GM21423 (cell line): ENCODE measurements at regions not wholly inside any gene's neighbourhood (a gene's known extent, or its start where the extent isn't known, plus 50 kb on each side); places are given as distances from the start of the nearest gene placed in this dataset.

Source experiments
- ATAC-seq: cut with Tn5 transposase; IDR thresholded peaks from one replicate; pipeline ENCODE4 v1.9.1; 2021; ENCODE audit warnings: mild to moderate bottlenecking, moderate library complexity; ENCODE audit not compliant: unreplicated experiment

DNA sequence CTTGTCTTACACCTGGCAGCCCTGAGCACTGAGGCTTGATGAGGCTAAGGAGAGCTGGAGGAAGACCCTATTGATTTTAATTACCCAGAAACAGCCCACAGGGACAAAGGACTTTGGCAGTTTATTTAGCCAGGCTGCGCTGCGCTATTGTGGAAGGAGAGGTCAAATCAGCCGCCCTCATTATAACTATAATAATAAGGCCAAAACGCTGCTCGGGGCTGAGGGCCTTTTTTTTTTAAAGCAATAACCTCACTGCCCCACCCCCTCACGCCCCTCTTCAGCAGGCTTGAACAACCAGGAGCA, 60.6 kb upstream of the NKX1-1 start:
- ATAC-seq: no peak

- no peak for ATAC-seq
Measured at GRCh38 chr4:1466034-1466862, 60.0 kb upstream of the NKX1-1 start.

DNA sequence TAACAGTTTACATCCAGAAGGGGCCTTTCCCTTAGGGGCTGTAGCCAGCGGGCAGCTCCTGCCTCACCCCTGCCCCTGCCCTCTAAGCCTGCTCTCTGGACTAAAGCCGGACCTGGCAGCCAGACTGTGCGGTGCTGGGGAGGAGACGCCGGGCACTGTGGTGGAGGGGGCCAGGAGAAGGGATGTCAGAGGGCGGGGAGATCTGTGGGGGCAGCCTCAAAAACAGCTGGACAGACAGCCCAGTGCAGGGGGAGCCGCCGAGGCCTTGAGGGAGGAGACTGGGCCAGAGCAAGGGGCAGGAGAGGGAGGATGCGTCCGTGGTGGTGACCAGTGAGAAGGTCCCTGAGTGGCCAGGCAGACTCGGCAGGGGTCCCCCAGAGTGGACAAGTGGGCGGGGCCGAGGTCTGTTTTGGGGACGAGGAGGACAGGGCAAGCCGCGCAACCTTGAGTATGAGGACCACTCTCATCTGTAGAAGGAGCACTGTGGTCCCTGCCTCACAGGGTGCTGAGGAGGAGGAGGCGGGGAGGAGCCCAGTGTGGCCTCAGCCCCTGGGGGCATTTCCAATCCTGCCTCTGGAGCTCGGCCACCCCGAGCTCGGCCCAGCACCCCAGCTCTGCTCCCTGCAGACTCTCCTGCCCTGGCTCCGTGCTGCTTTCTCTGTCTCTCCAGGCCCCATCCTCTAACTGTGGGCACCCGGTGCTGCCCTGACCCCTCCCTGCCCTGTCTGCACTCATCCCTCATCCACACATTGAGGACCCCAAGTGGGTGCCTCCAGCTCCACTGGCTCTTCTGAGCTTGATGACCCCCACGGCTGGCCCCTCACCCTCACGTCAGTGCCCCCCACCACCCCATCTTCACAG, 59.2 kb upstream of the NKX1-1 start:
- ATAC-seq: no peak

DNA sequence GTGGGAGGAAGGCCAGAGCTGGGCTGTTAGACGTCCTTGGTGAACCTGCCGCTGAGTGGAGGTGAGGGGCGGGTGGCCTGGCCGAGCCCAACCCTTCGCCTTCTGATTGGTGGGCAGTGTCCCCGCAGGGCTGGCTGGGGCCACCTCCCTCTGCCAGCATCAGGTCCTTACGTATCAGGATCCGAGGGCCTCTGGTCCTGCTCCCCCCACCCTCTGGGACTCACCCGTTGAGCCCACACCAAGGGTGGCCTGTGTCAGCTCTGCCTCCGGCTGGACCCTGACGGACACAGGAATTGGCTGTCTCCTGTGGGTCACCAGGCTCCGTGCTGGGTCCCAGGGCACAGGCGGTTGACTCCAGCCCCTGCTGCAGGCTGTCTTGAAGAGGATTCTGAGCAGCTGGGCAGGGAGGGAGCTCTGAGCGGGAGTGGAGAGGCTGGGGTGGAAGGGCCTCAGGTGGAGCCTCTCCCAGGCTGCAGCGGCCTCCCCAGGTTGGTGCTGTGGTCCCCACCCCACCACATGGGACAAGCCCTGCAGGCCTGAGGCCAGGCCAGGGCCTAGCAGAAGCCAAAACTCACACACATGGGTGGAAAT, 58.4 kb upstream of the NKX1-1 start:
- ATAC-seq: no peak

- ATAC-seq: no peak
Measured at GRCh38 chr4:1463927-1464540, 57.8 kb upstream of the NKX1-1 start.

DNA sequence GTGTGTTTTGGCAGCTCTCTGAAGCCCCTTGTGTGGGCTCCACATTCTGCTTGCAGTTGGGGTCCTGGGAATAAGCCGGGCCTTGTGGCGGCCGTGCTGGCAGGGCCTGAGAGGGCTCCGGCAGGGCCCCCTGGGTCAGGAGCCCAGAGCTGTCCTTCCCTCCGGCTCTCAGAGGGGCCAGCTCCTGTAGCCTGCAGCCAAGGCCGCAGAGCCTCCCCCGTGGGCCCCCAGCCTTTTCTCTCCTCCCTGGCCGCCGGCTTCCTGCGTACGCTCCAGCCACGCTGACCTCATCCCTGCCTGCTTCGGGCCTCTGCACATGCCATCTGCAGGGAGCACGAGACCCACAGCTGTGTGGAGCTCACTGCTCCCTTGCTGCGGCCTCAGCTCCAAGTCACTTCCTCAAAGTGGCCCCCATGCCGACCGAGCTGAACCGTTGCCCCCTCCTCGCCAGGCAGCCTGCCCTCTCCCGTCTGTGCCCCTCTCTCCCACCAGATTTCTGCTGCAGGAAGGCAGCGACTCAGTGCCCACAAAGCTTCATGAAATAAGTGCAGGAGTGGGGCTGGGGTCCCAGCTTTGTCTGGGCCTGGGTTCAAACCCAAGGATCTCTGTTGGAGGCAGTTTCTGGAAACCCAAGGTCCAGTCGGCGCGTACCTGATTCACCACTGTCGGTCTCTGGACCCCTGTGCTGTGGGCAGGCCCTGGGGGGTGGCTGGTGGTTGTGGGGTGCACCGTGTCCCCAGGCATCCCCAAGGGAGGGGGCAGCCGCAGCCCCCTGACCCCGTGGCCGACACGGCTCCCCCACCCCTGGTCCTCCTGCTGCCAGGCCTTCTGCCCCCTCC, 57.1 kb upstream of the NKX1-1 start:
- no peak for ATAC-seq

GRCh38 chr4:1462768-1463075, 56.5 kb upstream of the NKX1-1 start:
- ATAC-seq: no peak

DNA sequence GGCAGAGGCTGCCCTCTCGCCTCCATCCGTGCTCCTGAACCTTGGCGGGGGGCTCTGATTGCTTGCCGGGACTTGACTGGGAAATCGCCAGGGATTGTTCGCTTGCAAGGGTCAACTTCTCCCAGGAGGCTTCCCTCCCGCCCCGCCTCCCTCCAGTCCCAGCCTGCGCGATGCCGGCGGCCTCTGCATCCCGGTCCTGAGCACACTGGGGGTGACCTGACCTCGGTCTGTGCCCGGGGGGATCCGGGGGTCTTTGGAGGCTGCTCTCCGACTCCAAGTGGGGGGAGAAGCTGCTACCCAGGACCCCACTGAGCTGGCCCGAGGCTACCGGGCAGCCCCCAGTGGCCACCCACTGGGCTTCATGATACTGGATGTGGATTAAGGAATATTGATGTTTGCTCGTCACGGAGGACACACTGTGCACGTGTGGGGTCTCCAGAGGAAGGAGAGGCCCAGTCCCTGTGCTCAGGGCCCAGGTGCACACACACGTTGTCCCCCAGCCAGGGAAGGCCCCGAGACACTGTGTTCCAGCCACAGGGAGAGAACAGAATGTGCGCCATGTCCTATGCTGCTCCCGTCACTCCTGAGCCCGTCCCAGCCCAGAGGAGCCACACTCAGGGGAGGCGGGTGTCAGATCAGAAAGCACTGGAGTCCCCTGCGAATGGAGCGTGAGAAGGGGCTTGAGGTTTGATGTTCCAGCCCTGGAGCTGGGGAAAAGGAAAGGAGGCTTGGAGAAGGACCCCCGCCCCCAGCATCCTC, 55.9 kb upstream of the NKX1-1 start:
- no peak for ATAC-seq

DNA sequence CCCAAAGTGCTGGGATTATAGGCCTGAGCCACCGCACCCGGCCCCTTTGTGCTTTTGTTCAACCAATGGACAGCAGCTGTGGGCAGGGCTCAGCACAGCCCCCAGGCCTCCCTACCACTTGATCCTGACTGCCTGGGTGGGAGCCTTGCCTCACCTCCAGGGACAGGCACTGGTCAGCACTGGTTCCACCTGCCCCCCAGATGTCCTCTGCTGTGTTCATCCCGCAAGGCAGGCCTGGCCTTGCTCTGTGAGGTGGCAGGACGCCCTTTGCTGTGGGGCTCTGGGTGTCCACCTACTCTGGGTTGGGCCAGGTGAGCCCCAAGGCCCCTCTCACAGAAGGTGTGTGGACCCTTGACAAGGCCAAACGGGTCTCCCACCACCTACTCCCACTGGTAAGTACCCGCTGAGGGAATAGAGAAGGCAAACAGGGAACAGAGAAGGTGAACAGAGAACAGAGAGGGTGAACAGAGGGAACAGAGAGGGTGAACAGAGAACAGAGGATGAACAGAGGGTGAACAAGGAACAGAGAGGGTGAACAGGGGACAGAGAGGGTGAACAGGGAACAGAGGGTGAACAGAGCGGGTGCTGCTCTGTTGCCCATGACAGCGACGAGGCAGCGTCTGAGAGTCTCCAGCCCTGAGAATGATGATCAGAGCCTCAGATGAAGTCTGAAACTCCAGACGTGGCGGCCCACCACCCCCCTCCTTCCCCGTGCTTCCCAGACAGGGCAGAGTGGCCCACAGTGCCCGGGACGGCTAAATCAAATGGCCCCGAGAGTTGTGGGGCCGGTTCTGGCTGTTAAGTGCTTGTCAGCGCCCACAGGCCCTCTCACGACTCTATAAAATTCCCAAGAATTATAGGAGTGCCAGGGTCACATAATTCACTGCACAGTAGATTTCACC, 55.0 kb upstream of the NKX1-1 start:
- ATAC-seq: no peak

- no peak for ATAC-seq
Measured at GRCh38 chr4:1459722-1460511, 53.7 kb upstream of the NKX1-1 start.

DNA sequence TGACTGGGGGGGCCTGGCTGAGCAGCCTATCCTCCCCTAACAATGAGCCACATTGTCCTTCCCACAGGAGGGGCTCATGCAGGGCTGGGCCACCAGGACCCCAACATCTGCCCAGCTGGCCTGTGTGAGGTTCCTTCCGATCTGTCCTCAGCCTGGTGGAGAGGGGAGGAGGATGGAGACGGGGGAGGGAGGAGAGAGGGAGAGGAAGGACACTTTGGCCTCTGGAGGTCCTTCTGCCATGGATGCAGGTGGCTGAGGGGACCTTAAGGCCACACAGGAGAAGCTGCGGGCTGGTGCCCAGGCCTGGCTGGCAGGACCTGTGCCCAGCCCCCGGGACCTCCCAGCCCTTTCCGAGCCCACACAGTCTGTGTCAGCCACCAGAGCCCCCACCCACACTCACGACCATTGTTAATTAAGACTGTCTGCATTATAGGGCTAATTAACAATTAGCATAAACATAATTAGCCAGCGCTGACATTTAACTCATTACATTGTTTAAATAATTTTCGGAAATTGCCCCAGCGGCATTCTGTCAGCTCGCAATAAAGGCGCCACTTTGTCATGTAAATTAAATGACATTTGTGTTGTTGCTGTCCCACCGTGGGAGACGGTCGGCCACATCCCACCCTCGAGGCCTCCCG, 53.0 kb upstream of the NKX1-1 start:
- no peak for ATAC-seq

GRCh38 chr4:1458581-1458980, 52.3 kb upstream of the NKX1-1 start:
- no peak for ATAC-seq
